Stomach (tissue), 8 donors: ENCODE measurements at regions not wholly inside any gene's neighbourhood (a gene's known extent, or its start where the extent isn't known, plus 50 kb on each side); places are given as distances from the start of the nearest gene placed in this dataset.

Experiments
- DNase-seq, 2 donors: peaks; one replicate each; pipeline versions ENCODE4 v3.0.0 to v3.0.0-alpha.2; 2013 to 2019
- H3K27ac ChIP-seq, 5 donors: fragments of 200-600 bp in 4 of 5; sonication (generic) in 4 of 5; one replicate each; pipeline ENCODE4 v1.5.1; 2013 to 2019; ENCODE audit warnings: mild to moderate bottlenecking in 1 of 5, moderate library complexity in 1 of 5
- H3K27me3 ChIP-seq, 3 donors: fragments of 200-600 bp; sonication (generic); one replicate each; pipeline ENCODE4 v1.5.1; 2017 to 2019; ENCODE audit warnings: mixed run types in 1 of 3
- H3K36me3 ChIP-seq, 4 donors: fragments of 200-600 bp; sonication (generic); 1 replicate in 3 of 4; 2 replicates in 1 of 4; pipeline ENCODE4 v1.5.1; 2016 to 2019
- H3K4me1 ChIP-seq, 4 donors: fragments of 200-600 bp; sonication (generic); one replicate each; pipeline ENCODE4 v1.5.1; 2016 to 2019
- H3K4me3 ChIP-seq, 4 donors: fragments of 200-600 bp; sonication (generic) in 3 of 4; one replicate each; pipeline ENCODE4 v1.5.1; 2016 to 2019; ENCODE audit warnings: mild to moderate bottlenecking in 1 of 4
- H3K9me3 ChIP-seq, 4 donors: fragments of 200-600 bp; sonication (generic); one replicate each; pipeline ENCODE4 v1.5.1; 2016 to 2019
- CTCF ChIP-seq, 7 experiments: fragments of 450-650 bp in 4 of 7; fragments of 200-600 bp in 3 of 7; sonication (generic) in 3 of 7; IDR thresholded peaks; one replicate each; pipeline ENCODE4 v1.5.1; 2016 to 2019; ENCODE audit warnings: antibody characterized with exemption in 7 of 7, control low read depth in 2 of 7, mild to moderate bottlenecking in 1 of 7
- EP300 ChIP-seq: sonication (generic); formaldehyde crosslinking; IDR thresholded peaks from one replicate; pipeline ENCODE4 v1.6.1; 2017; ENCODE audit warnings: antibody characterized with exemption
- POLR2A ChIP-seq, 4 donors: fragments of 450-650 bp; IDR thresholded peaks; one replicate each; pipeline ENCODE4 v1.6.1; 2016; ENCODE audit warnings: antibody characterized with exemption in 4 of 4, control low read depth in 2 of 4, mild to moderate bottlenecking in 1 of 4, moderate library complexity in 1 of 4
- POLR2AphosphoS5 ChIP-seq, 3 donors: sonication (generic); formaldehyde crosslinking; IDR thresholded peaks; one replicate each; pipeline ENCODE4 v1.6.1; 2016; ENCODE audit warnings: antibody characterized with exemption in 3 of 3
- WGBS, 5 donors: extraction: QIAGEN DNeasy Blood & Tissue Kit in 3 of 5; methylation state at CpG; one replicate each; pipeline versions ENCODE4 v1.1.5 to v1.1.7; 2013 to 2018; 5-methylcytosine and 5-hydroxymethylcytosine counted together
- intact Hi-C: fragments of 100-400 bp; cut with DNase I; formaldehyde crosslinking; loops from one replicate; pipeline ENCODE4 v1.15.1; 2023; ENCODE audit warnings: low total_unique reads
- donor health status: healthy with polysubstance abuse.
- donor health status: Bipolar disorder and iron deficiency.
- donor health status: healthy.

- TF ChIP-seq CTCF (IDR thresholded peaks at IDR 0.05) = no peak
- TF ChIP-seq EP300 = no peak
- TF ChIP-seq POLR2AphosphoS5 (IDR thresholded peaks at IDR 0.05) = no peak
- TF ChIP-seq POLR2A (IDR thresholded peaks at IDR 0.05) = no peak
- DNase-seq = no peak
- no peak overlapping the region for H3K27ac ChIP-seq
- WGBS, 5 donors = 55 to 78% (median 68%) methylated on average over 2 of the region's 2 CpGs
- intact Hi-C loops = no loop called here
- no peaks in the 10 kb centered on the region for H3K27me3 ChIP-seq
- H3K36me3 ChIP-seq = no peaks in the 10 kb centered on the region
- H3K4me1 ChIP-seq = no peaks in the 10 kb centered on the region
- no peaks in the 10 kb centered on the region for H3K9me3 ChIP-seq
- no peak overlapping the region for H3K4me3 ChIP-seq
Observed at GRCh38 chr4:134780244-134780643, 578.7 kb upstream of the PABPC4L start.

GRCh38 chr4:134777606-134778005 lies 576.0 kb upstream of the PABPC4L start:
- Histone ChIP-seq H3K36me3 (no peaks in the 10 kb centered on the region), H3K27me3 (no peaks in the 10 kb centered on the region), H3K4me3 (no peak overlapping the region), H3K9me3 (no peaks in the 10 kb centered on the region), H3K27ac (no peak overlapping the region), H3K4me1 (no peaks in the 10 kb centered on the region)
- intact Hi-C loops = no loop called here
- WGBS, 5 donors = 12 to 22% (median 18%) methylated on average over 2 of the region's 2 CpGs
- TF ChIP-seq CTCF (IDR thresholded peaks at IDR 0.05) (no peak), POLR2AphosphoS5 (IDR thresholded peaks at IDR 0.05) (no peak), POLR2A (IDR thresholded peaks at IDR 0.05) (no peak), EP300 (no peak)
- peak in 1 of 2 donors; percentile 44 for DNase-seq

GRCh38 chr4:134773497-134774000 lies 572.0 kb upstream of the PABPC4L start:
- Histone ChIP-seq H3K9me3 (no peaks in the 10 kb centered on the region), H3K27me3 (no peaks in the 10 kb centered on the region), H3K36me3 (no peaks in the 10 kb centered on the region), H3K4me1 (no peaks in the 10 kb centered on the region), H3K4me3 (no peak overlapping the region), H3K27ac (no peak overlapping the region)
- 79 to 82% (median 80%) methylated on average over 3 to 4 of the region's 4 CpGs for WGBS, 5 donors
- intact Hi-C loops = no loop called here
- no peak for DNase-seq
- no peak for TF ChIP-seq CTCF (IDR thresholded peaks at IDR 0.05)
- no peak for TF ChIP-seq POLR2AphosphoS5 (IDR thresholded peaks at IDR 0.05)

GRCh38 chr4:134762053-134762452 lies 560.5 kb upstream of the PABPC4L start:
- WGBS, 5 donors = 63 to 74% (median 69%) methylated on average over 4 of the region's 4 CpGs
- peak in 1 of 7 experiments; percentile 8 for TF ChIP-seq CTCF (IDR thresholded peaks at IDR 0.05)
- no peak for TF ChIP-seq POLR2AphosphoS5 (IDR thresholded peaks at IDR 0.05)
- DNase-seq = no peak
- H3K4me3 ChIP-seq = no peak overlapping the region
- no peaks in the 10 kb centered on the region for H3K27me3 ChIP-seq
- H3K9me3 ChIP-seq = no peaks in the 10 kb centered on the region
- no peak overlapping the region for H3K27ac ChIP-seq
- no peaks in the 10 kb centered on the region for H3K4me1 ChIP-seq
- H3K36me3 ChIP-seq = no peaks in the 10 kb centered on the region
- intact Hi-C loops = no loop called here
